ENCODE measurements at regions not wholly inside any gene's neighbourhood (a gene's known extent, or its start where the extent isn't known, plus 50 kb on each side); places are given as distances from the start of the nearest gene placed in this dataset.
A peak's percentile ranks its signal among the peaks of the same experiment; 100 is the strongest.

- H3K4me3 Mint-ChIP-seq: no peak overlapping the region
These were observed 407.8 kb downstream of the ETS1 start for GRCh38 chr11:128179512-128179911.

GRCh38 chr11:128179039-128179438 lies 408.3 kb downstream of the ETS1 start:
- H3K4me3 Mint-ChIP-seq: no peak overlapping the region
- peaks cover 7% of the 10 kb centered on the region for H3K9me3 Mint-ChIP-seq
- no peak for TF ChIP-seq CTCF (conservative IDR thresholded peaks at IDR 0.05)
- no peak for DNase-seq (ENCODE audit: low read depth, low spot score)
- H3K27ac Mint-ChIP-seq (ENCODE audit: unreplicated experiment): no peak overlapping the region
- no peaks in the 10 kb centered on the region for H3K27me3 Mint-ChIP-seq (ENCODE audit: low read depth)
- no peaks in the 10 kb centered on the region for H3K36me3 Mint-ChIP-seq (ENCODE audit: low read depth)
- H3K4me1 Mint-ChIP-seq: peaks cover 19% of the 10 kb centered on the region

More at GRCh38 chr11:128179512-128179911, 407.8 kb downstream of the ETS1 start:
- peaks cover 2% of the 10 kb centered on the region for H3K36me3 Mint-ChIP-seq (ENCODE audit: low read depth)
- H3K9me3 Mint-ChIP-seq: peaks cover 9% of the 10 kb centered on the region
- DNase-seq (ENCODE audit: low read depth, low spot score): no peak
- H3K4me1 Mint-ChIP-seq: peaks cover 14% of the 10 kb centered on the region
- no peaks in the 10 kb centered on the region for H3K27me3 Mint-ChIP-seq (ENCODE audit: low read depth)
- no peak for TF ChIP-seq CTCF (conservative IDR thresholded peaks at IDR 0.05)
- H3K27ac Mint-ChIP-seq (ENCODE audit: unreplicated experiment): no peak overlapping the region

- Mint-ChIP-seq H3K27me3 (ENCODE audit: low read depth) (no peaks in the 10 kb centered on the region), H3K36me3 (ENCODE audit: low read depth) (no peaks in the 10 kb centered on the region), H3K27ac (ENCODE audit: unreplicated experiment) (no peak overlapping the region), H3K4me1 (peaks cover 20% of the 10 kb centered on the region), H3K9me3 (peaks cover 7% of the 10 kb centered on the region), H3K4me3 (no peak overlapping the region)
- no peak for DNase-seq (ENCODE audit: low read depth, low spot score)
- no peak for TF ChIP-seq CTCF (conservative IDR thresholded peaks at IDR 0.05)
These were observed 412.7 kb downstream of the ETS1 start for GRCh38 chr11:128174465-128175291.

GRCh38 chr11:128172046-128172878 lies 415.1 kb downstream of the ETS1 start:
- H3K27ac Mint-ChIP-seq (ENCODE audit: unreplicated experiment): no peak overlapping the region
- H3K27me3 Mint-ChIP-seq (ENCODE audit: low read depth): no peaks in the 10 kb centered on the region
- H3K4me3 Mint-ChIP-seq: no peak overlapping the region
- peaks cover 18% of the 10 kb centered on the region for H3K4me1 Mint-ChIP-seq
- H3K9me3 Mint-ChIP-seq: peaks cover 4% of the 10 kb centered on the region
- H3K36me3 Mint-ChIP-seq (ENCODE audit: low read depth): no peaks in the 10 kb centered on the region
- peak; percentile 92 for TF ChIP-seq CTCF (conservative IDR thresholded peaks at IDR 0.05)
- DNase-seq (ENCODE audit: low read depth, low spot score): peak; percentile 91

GRCh38 chr11:128171506-128171905 lies 415.9 kb downstream of the ETS1 start:
- H3K4me1 Mint-ChIP-seq: peaks cover 18% of the 10 kb centered on the region
- peaks cover 1% of the 10 kb centered on the region for H3K9me3 Mint-ChIP-seq
- no peak for TF ChIP-seq CTCF (conservative IDR thresholded peaks at IDR 0.05)
- H3K4me3 Mint-ChIP-seq: no peak overlapping the region
- DNase-seq (ENCODE audit: low read depth, low spot score): no peak
- no peak overlapping the region for H3K27ac Mint-ChIP-seq (ENCODE audit: unreplicated experiment)
- no peaks in the 10 kb centered on the region for H3K27me3 Mint-ChIP-seq (ENCODE audit: low read depth)
- H3K36me3 Mint-ChIP-seq (ENCODE audit: low read depth): no peaks in the 10 kb centered on the region

Data from neural crest cell (in vitro differentiated cells).